SK-N-SH (cell line): ENCODE measurements at regions not wholly inside any gene's neighbourhood (a gene's known extent, or its start where the extent isn't known, plus 50 kb on each side); places are given as distances from the start of the nearest gene placed in this dataset.

Source experiments
- CTCF ChIA-PET: fragments of 300-600, 350-600 bp; formaldehyde crosslinking; extraction: SDS; loops from one replicate; lab custom pipeline; 2021; lab: Yijun Ruan, JAX
- POLR2A ChIA-PET: fragments of 350-600 bp; sonication (Branson Sonifier 250); formaldehyde crosslinking; extraction: SDS; loops from one replicate; lab custom pipeline; 2020; ENCODE audit warnings: antibody characterized with exemption, inconsistent platforms; lab: Yijun Ruan, JAX
- DNase-seq: peaks from one replicate; pipeline ENCODE4 v3.0.0; 2012
- H2AFZ ChIP-seq: fragments of 200-600 bp; sonication (generic); 2 replicates; pipeline ENCODE4 v1.8.1; 2016; ENCODE audit warnings: antibody characterized with exemption, mild to moderate bottlenecking, low read depth
- H3F3A ChIP-seq: fragments of 200-600 bp; sonication (generic); replicated peaks from 2 replicates; pipeline ENCODE3; 2016; ENCODE audit warnings: antibody characterized with exemption, mild to moderate bottlenecking; ENCODE audit not compliant: insufficient read depth
- H3K27ac ChIP-seq, 2 experiments: fragments of 200-500 bp in 1 of 2; fragments of 200-600 bp in 1 of 2; sonication (Bioruptor generic) in 1 of 2; sonication (generic), shearing (Covaris generic) in 1 of 2; 2 replicates each; pipeline versions ENCODE4 v1.5.1 to v1.6.1; 2014 to 2016; ENCODE audit warnings: low read depth in 2 of 2, inconsistent platforms in 1 of 2, low read length in 1 of 2, mild to moderate bottlenecking in 1 of 2, mixed read lengths in 1 of 2
- H3K27me3 ChIP-seq: fragments of 200-600 bp; sonication (generic), shearing (Covaris generic); 2 replicates; pipeline ENCODE4 v1.6.1; 2016; ENCODE audit warnings: mixed run types; ENCODE audit not compliant: insufficient read depth
- H3K36me3 ChIP-seq, 2 experiments: fragments of 200-500 bp in 1 of 2; fragments of 200-600 bp in 1 of 2; sonication (Bioruptor generic) in 1 of 2; sonication (generic) in 1 of 2; replicated peaks in 1 of 2; 2 replicates each; pipeline versions ENCODE3 to v1.5.1; 2014 to 2016; ENCODE audit warnings: low read length in 1 of 2, mild to moderate bottlenecking in 1 of 2; ENCODE audit not compliant: insufficient read depth in 2 of 2, control insufficient read depth in 1 of 2
- H3K4me1 ChIP-seq, 2 experiments: fragments of 200-500 bp in 1 of 2; fragments of 200-600 bp in 1 of 2; sonication (Bioruptor generic) in 1 of 2; sonication (generic), shearing (Covaris generic) in 1 of 2; 2 replicates each; pipeline versions ENCODE4 v1.5.1 to v1.6.1; 2014 to 2016; ENCODE audit warnings: low read depth in 1 of 2, low read length in 1 of 2, mixed run types in 1 of 2; ENCODE audit not compliant: insufficient read depth in 2 of 2, control insufficient read depth in 1 of 2
- H3K4me2 ChIP-seq: fragments of 200-600 bp; sonication (generic), shearing (Covaris generic); 2 replicates; pipeline ENCODE4 v1.6.1; 2017; ENCODE audit warnings: mixed run types
- H3K4me3 ChIP-seq, 2 experiments: fragments of 200-500 bp in 1 of 2; fragments of 200-600 bp in 1 of 2; sonication (Bioruptor generic) in 1 of 2; sonication (generic), shearing (Covaris generic) in 1 of 2; 2 replicates each; pipeline versions ENCODE4 v1.5.1 to v1.8.1; 2014 to 2016; ENCODE audit warnings: low read depth in 2 of 2, inconsistent platforms in 1 of 2, low read length in 1 of 2, mild to moderate bottlenecking in 1 of 2, mixed read lengths in 1 of 2, moderate library complexity in 1 of 2
- H3K79me2 ChIP-seq: fragments of 200-600 bp; sonication (generic); 2 replicates; pipeline ENCODE4 v1.8.1; 2017; ENCODE audit warnings: mild to moderate bottlenecking; ENCODE audit not compliant: insufficient read depth
- H3K9ac ChIP-seq: fragments of 200-600 bp; sonication (generic); 2 replicates; pipeline ENCODE4 v1.6.1; 2017; ENCODE audit warnings: mixed run types
- H3K9me2 ChIP-seq: fragments of 200-600 bp; sonication (generic); 2 replicates; pipeline ENCODE4 v1.6.1; 2017; ENCODE audit warnings: mixed run types
- H3K9me3 ChIP-seq: fragments of 200-600 bp; sonication (generic); 2 replicates; pipeline ENCODE4 v1.6.1; 2017; ENCODE audit warnings: mixed run types, mild to moderate bottlenecking, moderate library complexity
- H4K20me1 ChIP-seq: fragments of 200-600 bp; sonication (generic); 2 replicates; pipeline ENCODE4 v1.6.1; 2017; ENCODE audit warnings: mild to moderate bottlenecking, mixed run types; ENCODE audit not compliant: insufficient read depth
- CHD2 ChIP-seq: fragments of 150-350 bp; IDR thresholded peaks from 2 replicates; pipeline ENCODE4 v1.6.1; 2018; ENCODE audit warnings: low read length; ENCODE audit not compliant: partially characterized antibody
- ELF1 ChIP-seq: IDR thresholded peaks from 2 replicates; pipeline ENCODE4 v1.4.0; 2012
- GABPA ChIP-seq: IDR thresholded peaks from 2 replicates; pipeline ENCODE4 v1.4.0; 2012; ENCODE audit warnings: low read depth, mild to moderate bottlenecking
- JUND ChIP-seq: IDR thresholded peaks from 2 replicates; pipeline ENCODE4 v1.4.0; 2012
- MXI1 ChIP-seq: IDR thresholded peaks from 2 replicates; pipeline ENCODE4 v1.6.1; 2012; ENCODE audit warnings: mild to moderate bottlenecking, low read depth, low read length, improper control_type of control experiment
- POLR2AphosphoS5 ChIP-seq: IDR thresholded peaks from 2 replicates; pipeline ENCODE4 v1.6.1; 2012; ENCODE audit warnings: low read depth, low read length
- RAD21 ChIP-seq: IDR thresholded peaks from 2 replicates; pipeline ENCODE4 v1.6.1; 2012; ENCODE audit warnings: mild to moderate bottlenecking, low read length
- RXRA ChIP-seq: IDR thresholded peaks from 2 replicates; pipeline ENCODE4 v1.4.0; 2012; ENCODE audit warnings: low read depth, mild to moderate bottlenecking, borderline replicate concordance
- SIN3A ChIP-seq: IDR thresholded peaks from 2 replicates; pipeline ENCODE4 v1.6.1; 2012; ENCODE audit warnings: low read depth, mild to moderate bottlenecking, low read length, moderate library complexity, borderline replicate concordance
- SMC3 ChIP-seq: IDR thresholded peaks from 2 replicates; pipeline ENCODE4 v1.6.1; 2012; ENCODE audit warnings: low read depth, low read length, improper control_type of control experiment
- TEAD4 ChIP-seq: IDR thresholded peaks from 2 replicates; pipeline ENCODE4 v1.4.0; 2012; ENCODE audit warnings: mild to moderate bottlenecking, borderline replicate concordance; ENCODE audit not compliant: insufficient read depth
- WGBS: methylation state at CpG from one replicate; pipeline ENCODE4 v1.1.6; 2017; ENCODE audit warnings: low lambda C conversion rate; 5-methylcytosine and 5-hydroxymethylcytosine counted together
- TF ChIP-seq, protein P1 (sequence below): IDR thresholded peaks from 2 replicates; pipeline ENCODE4; 2012
- TF ChIP-seq, protein P2 (sequence below): fragments of 150-350 bp; IDR thresholded peaks from 2 replicates; pipeline ENCODE4 v1.6.1; 2017; ENCODE audit warnings: antibody characterized with exemption, low read length, low read depth, borderline replicate concordance
- TF ChIP-seq, protein P3 (sequence below): IDR thresholded peaks from 2 replicates; pipeline ENCODE4 v1.4.0; 2012; ENCODE audit warnings: low read depth
- TF ChIP-seq, protein P4 (sequence below): IDR thresholded peaks from 2 replicates; pipeline ENCODE4 v1.4.0; 2012; ENCODE audit warnings: low read depth, borderline replicate concordance
- TF ChIP-seq, protein P5 (sequence below): fragments of 150-350 bp; IDR thresholded peaks from 2 replicates; pipeline ENCODE4 v1.6.1; 2016; ENCODE audit warnings: mild to moderate bottlenecking, low read depth, low read length

DNA sequence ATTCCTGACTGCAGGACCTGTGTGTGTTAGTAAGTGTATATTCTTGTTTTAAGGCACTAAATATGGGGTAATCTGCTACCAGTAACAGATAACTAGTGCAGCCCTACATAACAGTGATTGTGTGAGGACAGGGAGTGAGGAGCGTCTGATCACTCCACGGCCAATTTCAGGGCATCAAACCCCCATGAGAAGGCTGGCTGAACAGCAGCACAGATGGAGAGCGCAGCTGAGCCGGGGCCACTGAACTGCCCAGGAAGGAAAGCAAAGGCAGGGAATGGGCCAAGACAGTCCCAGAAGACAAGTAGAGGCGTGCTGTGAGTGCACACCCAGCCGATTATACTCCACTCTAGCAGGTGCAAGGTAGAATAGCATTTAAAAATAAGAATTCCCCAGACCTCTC is 157.1 kb upstream of the CHST15 start:
- H3K4me2 ChIP-seq: no peak overlapping the region
- no peaks in the 10 kb centered on the region for H3F3A ChIP-seq
- no peaks in the 10 kb centered on the region for H3K9me3 ChIP-seq
- no peak overlapping the region for H3K9ac ChIP-seq
- no peak for DNase-seq
- H3K4me1 ChIP-seq: peaks cover 0 to 14% of the 10 kb centered on the region in 2 experiments; a peak in 1 of 4 replicates
- 44% methylated on average over 6 of the region's 6 CpGs for WGBS
- H3K9me2 ChIP-seq: no peaks in the 10 kb centered on the region
- no peaks in the 10 kb centered on the region for H3K36me3 ChIP-seq
- H3K27me3 ChIP-seq: no peaks in the 10 kb centered on the region
- CTCF ChIA-PET: interaction anchor here (1.1 to 3.3 kb wide), 6 partner anchors 8 to 256 kb away, joined by 3 to 18 read pairs (median 4); no protein-coding TSS in a partner anchor
- H2AFZ ChIP-seq: no peak overlapping the region
- H3K4me3 ChIP-seq: no peak overlapping the region
- POLR2A ChIA-PET: no interaction called here
- no peak overlapping the region for H3K27ac ChIP-seq
- H4K20me1 ChIP-seq: no peaks in the 10 kb centered on the region
- TF ChIP-seq, protein P1, sequence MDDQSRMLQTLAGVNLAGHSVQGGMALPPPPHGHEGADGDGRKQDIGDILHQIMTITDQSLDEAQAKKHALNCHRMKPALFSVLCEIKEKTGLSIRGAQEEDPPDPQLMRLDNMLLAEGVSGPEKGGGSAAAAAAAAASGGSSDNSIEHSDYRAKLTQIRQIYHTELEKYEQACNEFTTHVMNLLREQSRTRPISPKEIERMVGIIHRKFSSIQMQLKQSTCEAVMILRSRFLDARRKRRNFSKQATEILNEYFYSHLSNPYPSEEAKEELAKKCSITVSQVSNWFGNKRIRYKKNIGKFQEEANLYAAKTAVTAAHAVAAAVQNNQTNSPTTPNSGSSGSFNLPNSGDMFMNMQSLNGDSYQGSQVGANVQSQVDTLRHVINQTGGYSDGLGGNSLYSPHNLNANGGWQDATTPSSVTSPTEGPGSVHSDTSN: no peak
- TF ChIP-seq SIN3A (no peak), JUND (no peak), ELF1 (no peak)
- TF ChIP-seq, all 33 proteins: peak for 0
- no peaks in the 10 kb centered on the region for H3K79me2 ChIP-seq

DNA sequence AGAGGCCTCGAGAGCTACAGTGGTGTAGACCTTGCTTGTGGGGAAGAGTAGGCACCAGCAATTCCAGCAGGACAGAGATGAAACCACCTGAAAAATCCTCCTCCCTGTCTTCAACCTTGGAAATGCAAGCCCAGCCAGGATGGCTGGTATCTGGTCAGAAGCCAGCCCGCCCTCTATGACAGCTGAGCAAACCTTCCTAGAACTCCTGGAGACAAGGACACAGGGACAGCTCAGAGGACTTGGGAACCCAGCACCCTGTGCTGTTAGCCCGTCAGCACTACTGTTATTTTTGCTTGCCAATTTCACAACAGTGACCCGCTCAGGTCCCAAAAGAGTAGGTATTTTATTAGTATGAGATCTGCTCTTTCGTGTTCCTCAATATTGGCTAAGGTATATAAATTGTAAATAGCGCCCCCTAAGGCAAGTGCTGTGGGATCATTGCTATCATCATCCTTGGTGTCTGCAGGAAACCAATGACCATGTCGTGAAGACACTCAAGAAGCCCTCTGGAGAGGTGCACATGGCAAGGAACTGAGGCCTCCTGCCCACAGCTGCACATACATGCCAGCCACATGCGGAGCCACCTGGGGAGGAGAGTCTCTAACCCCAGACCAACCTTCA is 156.5 kb upstream of the CHST15 start:
- H3K9ac ChIP-seq: no peak overlapping the region
- 34% methylated on average over 8 of the region's 8 CpGs for WGBS
- CTCF ChIA-PET: interaction anchor here (0.7 to 3.3 kb wide), 4 partner anchors 9 to 139 kb away, joined by 3 to 18 read pairs (median 4); no protein-coding TSS in a partner anchor
- no peaks in the 10 kb centered on the region for H3K9me3 ChIP-seq
- no peaks in the 10 kb centered on the region for H3F3A ChIP-seq
- H3K4me1 ChIP-seq: peaks cover 0 to 11% of the 10 kb centered on the region in 2 experiments; a peak in 1 of 4 replicates
- TF ChIP-seq CHD2 (no peak), MXI1 (no peak)
- TF ChIP-seq, protein P2, sequence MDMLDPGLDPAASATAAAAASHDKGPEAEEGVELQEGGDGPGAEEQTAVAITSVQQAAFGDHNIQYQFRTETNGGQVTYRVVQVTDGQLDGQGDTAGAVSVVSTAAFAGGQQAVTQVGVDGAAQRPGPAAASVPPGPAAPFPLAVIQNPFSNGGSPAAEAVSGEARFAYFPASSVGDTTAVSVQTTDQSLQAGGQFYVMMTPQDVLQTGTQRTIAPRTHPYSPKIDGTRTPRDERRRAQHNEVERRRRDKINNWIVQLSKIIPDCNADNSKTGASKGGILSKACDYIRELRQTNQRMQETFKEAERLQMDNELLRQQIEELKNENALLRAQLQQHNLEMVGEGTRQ: no peak
- TF ChIP-seq, protein P3, sequence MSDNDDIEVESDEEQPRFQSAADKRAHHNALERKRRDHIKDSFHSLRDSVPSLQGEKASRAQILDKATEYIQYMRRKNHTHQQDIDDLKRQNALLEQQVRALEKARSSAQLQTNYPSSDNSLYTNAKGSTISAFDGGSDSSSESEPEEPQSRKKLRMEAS: no peak
- no peak overlapping the region for H3K27ac ChIP-seq
- no peaks in the 10 kb centered on the region for H3K27me3 ChIP-seq
- no peaks in the 10 kb centered on the region for H3K36me3 ChIP-seq
- DNase-seq: no peak
- no peak overlapping the region for H3K4me3 ChIP-seq
- no peak overlapping the region for H2AFZ ChIP-seq
- no peaks in the 10 kb centered on the region for H3K79me2 ChIP-seq
- no peak overlapping the region for H3K4me2 ChIP-seq
- POLR2A ChIA-PET: no interaction called here
- H3K9me2 ChIP-seq: no peaks in the 10 kb centered on the region
- no peaks in the 10 kb centered on the region for H4K20me1 ChIP-seq

DNA sequence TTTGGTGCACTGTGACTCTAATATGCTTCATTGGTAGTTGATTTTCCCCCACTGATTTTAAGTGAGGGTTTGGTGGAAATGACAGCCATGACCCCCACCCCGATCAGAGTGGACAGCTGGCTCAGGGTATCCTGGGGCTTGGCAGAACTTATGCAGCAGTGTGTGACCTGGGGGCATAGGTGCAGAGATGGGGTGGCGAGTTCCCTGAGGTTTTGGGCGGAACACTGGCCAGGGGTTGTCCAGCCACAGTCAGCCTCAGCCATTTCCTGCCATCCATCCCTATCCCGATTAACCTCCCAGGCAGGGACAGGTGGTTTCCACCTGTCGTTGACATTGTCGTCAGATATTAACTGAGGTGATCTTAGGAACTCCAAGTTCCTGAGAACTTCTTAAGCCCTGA is 155.8 kb upstream of the CHST15 start:
- H3K36me3 ChIP-seq: no peaks in the 10 kb centered on the region
- no peaks in the 10 kb centered on the region for H3K9me3 ChIP-seq
- H3K79me2 ChIP-seq: no peaks in the 10 kb centered on the region
- H3K9me2 ChIP-seq: no peaks in the 10 kb centered on the region
- no peak overlapping the region for H3K9ac ChIP-seq
- POLR2A ChIA-PET: no interaction called here
- WGBS: 58% methylated on average over 6 of the region's 6 CpGs
- no peaks in the 10 kb centered on the region for H3F3A ChIP-seq
- no peak overlapping the region for H3K4me2 ChIP-seq
- CTCF ChIA-PET: interaction anchor here (0.7 to 1.9 kb wide), 2 partner anchors 9 to 74 kb away, joined by 3 to 4 read pairs; no protein-coding TSS in a partner anchor
- H2AFZ ChIP-seq: no peak overlapping the region
- H3K27ac ChIP-seq: no peak overlapping the region
- H3K4me1 ChIP-seq: peaks cover 0 to 11% of the 10 kb centered on the region in 2 experiments; a peak in 1 of 4 replicates
- no peak overlapping the region for H3K4me3 ChIP-seq
- DNase-seq: no peak
- H4K20me1 ChIP-seq: no peaks in the 10 kb centered on the region
- no peaks in the 10 kb centered on the region for H3K27me3 ChIP-seq
- TF ChIP-seq RXRA (no peak), CHD2 (no peak), SMC3 (no peak), TEAD4 (no peak), SIN3A (no peak), ELF1 (no peak), POLR2AphosphoS5 (no peak), RAD21 (no peak), GABPA (no peak)
- TF ChIP-seq, protein P4, sequence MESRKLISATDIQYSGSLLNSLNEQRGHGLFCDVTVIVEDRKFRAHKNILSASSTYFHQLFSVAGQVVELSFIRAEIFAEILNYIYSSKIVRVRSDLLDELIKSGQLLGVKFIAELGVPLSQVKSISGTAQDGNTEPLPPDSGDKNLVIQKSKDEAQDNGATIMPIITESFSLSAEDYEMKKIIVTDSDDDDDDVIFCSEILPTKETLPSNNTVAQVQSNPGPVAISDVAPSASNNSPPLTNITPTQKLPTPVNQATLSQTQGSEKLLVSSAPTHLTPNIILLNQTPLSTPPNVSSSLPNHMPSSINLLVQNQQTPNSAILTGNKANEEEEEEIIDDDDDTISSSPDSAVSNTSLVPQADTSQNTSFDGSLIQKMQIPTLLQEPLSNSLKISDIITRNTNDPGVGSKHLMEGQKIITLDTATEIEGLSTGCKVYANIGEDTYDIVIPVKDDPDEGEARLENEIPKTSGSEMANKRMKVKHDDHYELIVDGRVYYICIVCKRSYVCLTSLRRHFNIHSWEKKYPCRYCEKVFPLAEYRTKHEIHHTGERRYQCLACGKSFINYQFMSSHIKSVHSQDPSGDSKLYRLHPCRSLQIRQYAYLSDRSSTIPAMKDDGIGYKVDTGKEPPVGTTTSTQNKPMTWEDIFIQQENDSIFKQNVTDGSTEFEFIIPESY: no peak
- TF ChIP-seq, protein P5, sequence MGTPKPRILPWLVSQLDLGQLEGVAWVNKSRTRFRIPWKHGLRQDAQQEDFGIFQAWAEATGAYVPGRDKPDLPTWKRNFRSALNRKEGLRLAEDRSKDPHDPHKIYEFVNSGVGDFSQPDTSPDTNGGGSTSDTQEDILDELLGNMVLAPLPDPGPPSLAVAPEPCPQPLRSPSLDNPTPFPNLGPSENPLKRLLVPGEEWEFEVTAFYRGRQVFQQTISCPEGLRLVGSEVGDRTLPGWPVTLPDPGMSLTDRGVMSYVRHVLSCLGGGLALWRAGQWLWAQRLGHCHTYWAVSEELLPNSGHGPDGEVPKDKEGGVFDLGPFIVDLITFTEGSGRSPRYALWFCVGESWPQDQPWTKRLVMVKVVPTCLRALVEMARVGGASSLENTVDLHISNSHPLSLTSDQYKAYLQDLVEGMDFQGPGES: no peak
